ENCODE measurements at regions not wholly inside any gene's neighbourhood (a gene's known extent, or its start where the extent isn't known, plus 50 kb on each side); places are given as distances from the start of the nearest gene placed in this dataset.
A peak's percentile ranks its signal among the peaks of the same experiment; 100 is the strongest.

DNA sequence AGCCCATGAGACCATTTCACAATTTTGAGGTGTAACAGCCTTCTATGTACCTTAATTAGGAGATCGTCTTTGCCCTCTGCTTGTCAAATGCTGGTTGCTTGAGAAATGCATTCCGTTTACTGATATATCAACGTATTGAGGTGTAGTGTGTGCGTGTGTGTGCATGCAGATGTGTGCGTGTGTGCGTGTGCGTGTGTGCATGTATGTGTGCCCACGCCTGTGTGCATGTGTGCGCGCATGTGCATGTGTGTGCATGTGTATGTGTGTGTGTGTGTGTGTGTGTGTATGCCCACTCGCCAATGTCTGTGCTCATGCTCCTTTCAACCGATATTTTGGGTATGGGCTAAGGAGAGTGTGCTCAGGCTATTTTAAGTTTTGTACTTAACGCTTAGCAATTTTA is 81.5 kb upstream of the ZFHX3 start:
- no peak overlapping the region for H3K27ac ChIP-seq (ENCODE audit: insufficient read depth in 1 of 2, low read depth in 1 of 2, low read length in 2 of 2, poor library complexity in 1 of 2, severe bottlenecking in 2 of 2)
- ChIA-PET POLR2A (no interaction called here), CTCF (interaction anchor here (0.6 kb wide), 1 partner anchor 600 kb away, joined by 3 read pairs; no protein-coding TSS in a partner anchor)
- H3K4me3 ChIP-seq (ENCODE audit: control insufficient read depth in 1 of 7, extremely low read depth in 1 of 7, insufficient read depth in 4 of 7, low read depth in 2 of 7, low read length in 6 of 7), result no peak overlapping the region
- H3K27me3 ChIP-seq (replicated peaks in 2 of 5; ENCODE audit: control insufficient read depth in 4 of 5, insufficient read depth in 5 of 5, low read length in 4 of 5), result no peaks in the 10 kb centered on the region
- peaks cover 0 to 19% (median 0%) of the 10 kb centered on the region in 4 experiments for H3K4me1 ChIP-seq (ENCODE audit: control extremely low read depth in 1 of 4, control insufficient read depth in 4 of 4, insufficient read depth in 4 of 4, low read length in 3 of 4)
- no peaks in the 10 kb centered on the region for H3K36me3 ChIP-seq (ENCODE audit: control insufficient read depth in 4 of 4, insufficient read depth in 4 of 4, low read length in 3 of 4)
- no peak for DNase-seq
- WGBS (ENCODE audit: insufficient coverage), result 96% methylated on average over 9 of the region's 13 CpGs
- H3K9me3 ChIP-seq (ENCODE audit: control extremely low read depth in 1 of 5, control insufficient read depth in 4 of 5, insufficient read depth in 2 of 5, low read depth in 1 of 5, low read length in 4 of 5), result no peaks in the 10 kb centered on the region

DNA sequence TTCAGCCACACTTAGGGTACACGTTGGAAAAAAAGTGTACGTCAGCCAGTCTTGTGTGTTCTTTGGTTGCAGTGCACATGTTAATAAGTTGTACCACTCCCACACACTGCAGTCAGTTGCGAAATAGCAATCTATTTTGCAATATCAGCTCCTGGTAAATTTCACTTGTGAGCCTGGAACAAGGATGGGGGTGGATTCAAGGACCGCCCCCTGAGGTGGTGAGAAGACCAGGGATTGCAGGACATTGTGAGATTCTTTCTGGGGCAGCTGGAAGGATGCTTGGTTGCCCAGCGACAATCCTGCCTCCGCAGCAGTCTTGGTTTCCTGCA is 78.6 kb upstream of the ZFHX3 start:
- no peak overlapping the region for H3K27ac ChIP-seq (ENCODE audit: insufficient read depth in 1 of 2, low read depth in 1 of 2, low read length in 2 of 2, poor library complexity in 1 of 2, severe bottlenecking in 2 of 2)
- H3K9me3 ChIP-seq (ENCODE audit: control extremely low read depth in 1 of 5, control insufficient read depth in 4 of 5, insufficient read depth in 2 of 5, low read depth in 1 of 5, low read length in 4 of 5), result no peaks in the 10 kb centered on the region
- no peaks in the 10 kb centered on the region for H3K36me3 ChIP-seq (ENCODE audit: control insufficient read depth in 4 of 4, insufficient read depth in 4 of 4, low read length in 3 of 4)
- POLR2A ChIA-PET, result interaction anchor here (0.6 kb wide), 1 partner anchor 1033 kb away, joined by 3 read pairs; the partner anchor contains the start of genes DHX38 and TXNL4B
- peaks cover 0 to 47% (median 15%) of the 10 kb centered on the region in 4 experiments for H3K4me1 ChIP-seq (ENCODE audit: control extremely low read depth in 1 of 4, control insufficient read depth in 4 of 4, insufficient read depth in 4 of 4, low read length in 3 of 4)
- H3K4me3 ChIP-seq (ENCODE audit: control insufficient read depth in 1 of 7, extremely low read depth in 1 of 7, insufficient read depth in 4 of 7, low read depth in 2 of 7, low read length in 6 of 7), result no peak overlapping the region
- no peaks in the 10 kb centered on the region for H3K27me3 ChIP-seq (replicated peaks in 2 of 5; ENCODE audit: control insufficient read depth in 4 of 5, insufficient read depth in 5 of 5, low read length in 4 of 5)
- 90% methylated on average over 6 of the region's 6 CpGs for WGBS (ENCODE audit: insufficient coverage)
- no peak for DNase-seq
- CTCF ChIA-PET, result no interaction called here

DNA sequence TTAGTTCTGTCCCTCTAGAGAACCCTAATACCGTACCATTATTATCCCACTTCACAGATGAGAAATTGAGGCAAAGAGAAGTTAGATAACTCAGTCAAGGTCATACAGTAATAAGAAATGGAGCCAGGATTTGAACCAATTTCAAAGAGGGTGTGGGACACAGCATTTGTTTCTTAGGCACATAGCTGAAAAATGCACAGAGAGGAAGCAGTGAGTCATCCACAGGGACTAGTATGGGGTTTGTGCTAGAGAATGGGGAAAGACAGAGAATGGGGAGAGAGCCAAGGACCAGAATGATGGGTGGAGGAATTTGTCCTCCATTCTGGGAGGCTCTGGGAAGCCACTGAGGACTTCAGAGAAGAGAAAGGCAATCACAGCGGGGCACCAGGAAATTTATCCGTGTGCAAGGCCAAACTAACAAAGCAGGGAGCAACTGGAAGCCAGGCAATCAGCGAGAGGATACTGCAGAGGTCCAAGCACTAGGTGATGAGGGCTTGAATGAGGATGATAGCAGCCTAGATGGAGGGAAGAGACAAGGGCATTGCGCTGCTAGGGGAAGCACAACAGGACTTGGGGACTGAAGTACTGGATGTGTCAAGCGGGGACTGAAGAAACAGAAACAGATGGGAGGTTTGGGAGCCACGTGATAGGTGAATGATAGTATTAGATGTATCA is 78.1 kb upstream of the ZFHX3 start:
- Histone ChIP-seq H3K27ac (ENCODE audit: insufficient read depth in 1 of 2, low read depth in 1 of 2, low read length in 2 of 2, poor library complexity in 1 of 2, severe bottlenecking in 2 of 2) (no peak overlapping the region), H3K4me1 (ENCODE audit: control extremely low read depth in 1 of 4, control insufficient read depth in 4 of 4, insufficient read depth in 4 of 4, low read length in 3 of 4) (peaks cover 0 to 47% (median 15%) of the 10 kb centered on the region in 4 experiments), H3K9me3 (ENCODE audit: control extremely low read depth in 1 of 5, control insufficient read depth in 4 of 5, insufficient read depth in 2 of 5, low read depth in 1 of 5, low read length in 4 of 5) (no peaks in the 10 kb centered on the region), H3K4me3 (ENCODE audit: control insufficient read depth in 1 of 7, extremely low read depth in 1 of 7, insufficient read depth in 4 of 7, low read depth in 2 of 7, low read length in 6 of 7) (no peak overlapping the region), H3K36me3 (ENCODE audit: control insufficient read depth in 4 of 4, insufficient read depth in 4 of 4, low read length in 3 of 4) (no peaks in the 10 kb centered on the region), H3K27me3 (replicated peaks in 2 of 5; ENCODE audit: control insufficient read depth in 4 of 5, insufficient read depth in 5 of 5, low read length in 4 of 5) (no peaks in the 10 kb centered on the region)
- DNase-seq, result peak in 2 of 3 donors; percentile 21 to 28
- ChIA-PET POLR2A (interaction anchor here (0.6 kb wide), 1 partner anchor 1032 kb away, joined by 3 read pairs; the partner anchor contains the start of genes DHX38 and TXNL4B), CTCF (no interaction called here)
- 100% methylated on average over 6 of the region's 7 CpGs for WGBS (ENCODE audit: insufficient coverage)

DNA sequence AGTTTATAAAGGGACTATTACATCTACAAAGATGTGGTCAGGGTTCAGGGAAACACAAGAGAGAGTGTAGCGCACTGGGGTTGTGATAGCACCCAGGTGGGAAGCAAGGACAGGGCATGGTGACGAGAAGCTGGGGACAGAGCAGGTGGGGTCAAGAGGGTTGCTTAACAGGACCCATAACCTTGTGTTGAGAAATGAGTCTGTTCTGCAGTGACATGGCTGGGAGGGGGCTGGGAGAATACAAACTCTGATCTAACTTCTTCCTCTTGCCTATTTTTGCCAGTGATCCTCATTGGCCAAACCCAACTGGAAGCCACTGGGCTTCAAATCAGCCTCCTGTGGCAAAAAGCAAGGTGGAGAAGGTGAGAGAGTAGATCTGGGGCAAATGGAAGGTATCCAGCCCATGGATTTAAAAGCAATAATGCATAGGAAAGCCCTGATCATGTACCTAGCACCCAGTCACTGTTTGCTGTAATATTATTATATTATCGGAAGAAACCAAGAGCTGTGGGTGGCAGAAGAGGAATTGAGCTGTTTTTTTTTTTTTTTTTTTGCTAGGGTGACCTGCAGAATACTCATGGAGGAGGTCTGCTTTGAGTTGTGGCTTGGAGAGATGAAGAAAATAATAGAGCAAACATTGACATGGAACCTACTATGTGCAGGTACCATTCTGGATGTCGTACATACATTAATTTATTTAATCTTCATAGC is 76.9 kb upstream of the ZFHX3 start:
- no peak for DNase-seq
- H3K36me3 ChIP-seq (ENCODE audit: control insufficient read depth in 4 of 4, insufficient read depth in 4 of 4, low read length in 3 of 4), result no peaks in the 10 kb centered on the region
- H3K4me1 ChIP-seq (ENCODE audit: control extremely low read depth in 1 of 4, control insufficient read depth in 4 of 4, insufficient read depth in 4 of 4, low read length in 3 of 4), result peaks cover 0 to 47% (median 15%) of the 10 kb centered on the region in 4 experiments
- H3K27me3 ChIP-seq (replicated peaks in 2 of 5; ENCODE audit: control insufficient read depth in 4 of 5, insufficient read depth in 5 of 5, low read length in 4 of 5), result no peaks in the 10 kb centered on the region
- ChIA-PET POLR2A (no interaction called here), CTCF (interaction anchor here (1.3 kb wide), 1 partner anchor 30 kb away, joined by 3 read pairs; no protein-coding TSS in a partner anchor)
- no peak overlapping the region for H3K27ac ChIP-seq (ENCODE audit: insufficient read depth in 1 of 2, low read depth in 1 of 2, low read length in 2 of 2, poor library complexity in 1 of 2, severe bottlenecking in 2 of 2)
- 100% methylated on average over 2 of the region's 4 CpGs for WGBS (ENCODE audit: insufficient coverage)
- H3K4me3 ChIP-seq (ENCODE audit: control insufficient read depth in 1 of 7, extremely low read depth in 1 of 7, insufficient read depth in 4 of 7, low read depth in 2 of 7, low read length in 6 of 7), result no peak overlapping the region
- H3K9me3 ChIP-seq (ENCODE audit: control extremely low read depth in 1 of 5, control insufficient read depth in 4 of 5, insufficient read depth in 2 of 5, low read depth in 1 of 5, low read length in 4 of 5), result no peaks in the 10 kb centered on the region

DNA sequence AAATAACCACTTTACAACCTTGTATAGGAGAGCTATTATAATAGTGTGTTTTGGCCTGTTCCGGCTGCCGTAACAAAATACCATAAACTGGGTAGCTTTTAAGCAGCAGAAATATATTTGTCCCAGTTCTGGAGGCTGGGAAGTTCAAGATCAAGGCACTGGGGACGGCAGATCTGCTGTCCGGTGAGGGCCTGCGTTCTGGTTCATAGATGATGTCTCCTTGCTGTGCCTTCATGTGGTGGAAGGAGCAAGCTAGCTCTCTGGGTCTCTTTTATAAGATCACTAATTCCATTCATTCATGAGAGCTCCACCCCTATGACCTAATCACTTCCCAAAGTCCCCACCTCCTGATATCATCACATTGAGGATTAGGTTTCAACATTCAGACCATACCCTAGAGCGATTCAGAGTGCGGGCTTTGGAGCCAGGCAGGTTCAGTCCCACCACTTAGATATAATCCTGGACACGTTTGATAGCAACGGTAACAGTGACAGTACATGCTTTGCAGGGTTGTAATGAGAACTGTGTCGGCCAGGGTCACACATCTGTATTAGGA is 76.2 kb upstream of the ZFHX3 start:
- H3K27ac ChIP-seq (ENCODE audit: insufficient read depth in 1 of 2, low read depth in 1 of 2, low read length in 2 of 2, poor library complexity in 1 of 2, severe bottlenecking in 2 of 2), result no peak overlapping the region
- peaks cover 0 to 47% (median 15%) of the 10 kb centered on the region in 4 experiments for H3K4me1 ChIP-seq (ENCODE audit: control extremely low read depth in 1 of 4, control insufficient read depth in 4 of 4, insufficient read depth in 4 of 4, low read length in 3 of 4)
- CTCF ChIA-PET, result interaction anchor here (1.3 to 1.6 kb wide), 5 partner anchors 12 to 292 kb away, joined by 3 to 8 read pairs (median 3); no protein-coding TSS in a partner anchor
- no peaks in the 10 kb centered on the region for H3K36me3 ChIP-seq (ENCODE audit: control insufficient read depth in 4 of 4, insufficient read depth in 4 of 4, low read length in 3 of 4)
- DNase-seq, result no peak
- WGBS (ENCODE audit: insufficient coverage), result over 99% methylated on average over 9 of the region's 10 CpGs
- no peaks in the 10 kb centered on the region for H3K27me3 ChIP-seq (replicated peaks in 2 of 5; ENCODE audit: control insufficient read depth in 4 of 5, insufficient read depth in 5 of 5, low read length in 4 of 5)
- H3K4me3 ChIP-seq (ENCODE audit: control insufficient read depth in 1 of 7, extremely low read depth in 1 of 7, insufficient read depth in 4 of 7, low read depth in 2 of 7, low read length in 6 of 7), result no peak overlapping the region
- POLR2A ChIA-PET, result no interaction called here
- no peaks in the 10 kb centered on the region for H3K9me3 ChIP-seq (ENCODE audit: control extremely low read depth in 1 of 5, control insufficient read depth in 4 of 5, insufficient read depth in 2 of 5, low read depth in 1 of 5, low read length in 4 of 5)

DNA sequence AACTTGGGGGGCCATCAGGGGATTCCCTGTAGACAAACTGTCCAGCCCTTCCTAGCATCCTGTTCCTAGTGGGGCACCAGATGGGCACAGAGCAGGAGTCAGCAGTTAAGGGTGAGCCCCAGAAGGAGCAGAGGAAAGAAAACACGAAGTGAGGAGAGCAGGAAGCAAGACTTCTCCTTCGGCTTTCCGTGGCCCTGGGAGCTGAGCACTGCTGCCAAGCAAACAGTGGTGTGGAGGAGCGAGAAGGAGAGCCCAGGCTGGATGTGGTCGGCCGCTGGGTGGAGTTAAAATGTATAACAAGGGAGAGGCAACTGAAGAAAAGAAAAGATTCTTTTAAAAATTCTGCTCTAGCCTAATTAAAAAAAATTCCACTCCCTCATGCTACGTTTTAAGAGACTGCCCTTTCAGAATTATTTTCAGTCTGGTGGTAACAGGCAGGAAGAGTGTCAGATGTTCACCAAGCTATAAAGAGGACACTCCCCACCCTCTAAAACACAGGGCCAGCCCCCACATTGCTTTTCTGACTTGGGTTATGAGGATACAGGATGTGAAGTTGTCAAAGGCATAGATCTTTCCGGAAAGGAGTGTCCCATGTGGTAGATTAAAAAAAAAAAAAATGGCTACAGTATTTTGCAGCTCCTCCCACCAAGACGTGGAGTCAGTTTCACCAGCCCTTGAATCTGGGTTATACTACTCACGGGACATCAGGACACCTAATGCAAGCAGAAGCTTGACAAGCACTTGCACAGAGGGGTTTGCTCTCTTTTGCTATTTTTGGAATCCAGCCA is 74.9 kb upstream of the ZFHX3 start:
- ChIA-PET CTCF (interaction anchor here (0.6 to 1.6 kb wide), 8 partner anchors 13 to 1451 kb away, joined by 3 to 8 read pairs (median 3); no protein-coding TSS in a partner anchor), POLR2A (interaction anchor here (0.6 kb wide), 1 partner anchor 86 kb away, joined by 3 read pairs; no protein-coding TSS in a partner anchor)
- Histone ChIP-seq H3K4me3 (ENCODE audit: control insufficient read depth in 1 of 7, extremely low read depth in 1 of 7, insufficient read depth in 4 of 7, low read depth in 2 of 7, low read length in 6 of 7) (peak overlapping the region in 5 of 7 experiments; percentile 22 to 62 (median 50)), H3K4me1 (ENCODE audit: control extremely low read depth in 1 of 4, control insufficient read depth in 4 of 4, insufficient read depth in 4 of 4, low read length in 3 of 4) (peaks cover 0 to 47% (median 15%) of the 10 kb centered on the region in 4 experiments), H3K27me3 (replicated peaks in 2 of 5; ENCODE audit: control insufficient read depth in 4 of 5, insufficient read depth in 5 of 5, low read length in 4 of 5) (no peaks in the 10 kb centered on the region), H3K36me3 (ENCODE audit: control insufficient read depth in 4 of 4, insufficient read depth in 4 of 4, low read length in 3 of 4) (no peaks in the 10 kb centered on the region), H3K9me3 (ENCODE audit: control extremely low read depth in 1 of 5, control insufficient read depth in 4 of 5, insufficient read depth in 2 of 5, low read depth in 1 of 5, low read length in 4 of 5) (peaks cover 0 to 3% (median 1%) of the 10 kb centered on the region in 5 experiments), H3K27ac (ENCODE audit: insufficient read depth in 1 of 2, low read depth in 1 of 2, low read length in 2 of 2, poor library complexity in 1 of 2, severe bottlenecking in 2 of 2) (peak overlapping the region; percentile 33 to 81)
- 17% methylated on average over 5 of the region's 10 CpGs for WGBS (ENCODE audit: insufficient coverage)
- peak; percentile 31 to 82 (median 73) for DNase-seq

Data from common myeloid progenitor, CD34-positive (primary cell).